Bronchial epithelial cell (primary cell): ENCODE measurements at regions not wholly inside any gene's neighbourhood (a gene's known extent, or its start where the extent isn't known, plus 50 kb on each side); places are given as distances from the start of the nearest gene placed in this dataset.

Experiments used
- DNase-seq: peaks from one replicate; pipeline ENCODE4 v3.0.0-alpha.2; 2010; ENCODE audit warnings: low read depth
- FAIRE-seq: peaks from 2 replicates; lab custom pipeline; 2011; peaks lifted over from hg19 to GRCh38; lab: Jason Lieb, UNC
- H3K27me3 ChIP-seq: 2 replicates; pipeline ENCODE4 v1.5.1; 2011; ENCODE audit warnings: low read length; ENCODE audit not compliant: control insufficient read depth, insufficient read depth
- H3K36me3 ChIP-seq: 2 replicates; pipeline ENCODE4 v1.5.1; 2011; ENCODE audit warnings: low read length; ENCODE audit not compliant: control insufficient read depth, insufficient read depth
- H3K4me3 ChIP-seq: 2 replicates; pipeline ENCODE4 v1.5.1; 2011; ENCODE audit warnings: mild to moderate bottlenecking, low read depth, low read length, control low read depth
- CTCF ChIP-seq: IDR thresholded peaks from 2 replicates; pipeline ENCODE4 v1.5.1; 2011; ENCODE audit warnings: mild to moderate bottlenecking, moderate library complexity, low read length, control low read depth, inconsistent platforms; ENCODE audit not compliant: insufficient read depth, severe bottlenecking

DNA sequence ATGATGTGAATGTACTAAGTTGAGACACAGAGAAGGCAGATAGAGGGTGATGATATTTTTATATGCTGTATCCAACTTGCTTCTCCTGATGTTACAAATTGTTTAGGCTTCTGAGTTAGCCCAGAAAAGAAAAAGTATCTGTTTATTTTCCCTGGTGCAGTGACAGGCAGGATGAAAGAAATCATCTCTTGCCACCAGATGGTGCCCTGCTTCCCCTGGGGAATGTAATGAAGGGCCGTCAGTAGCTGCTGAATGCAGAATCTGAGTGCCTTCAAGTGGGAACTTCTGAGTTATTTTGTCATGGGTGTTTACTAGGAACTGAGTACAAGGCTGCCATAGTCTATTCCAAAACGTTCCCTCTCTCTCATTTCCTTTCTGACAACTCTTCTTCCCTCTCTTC lies 525.6 kb downstream of the MBD2 start:
- Histone ChIP-seq H3K27me3 (no peaks in the 10 kb centered on the region), H3K4me3 (no peak overlapping the region), H3K36me3 (no peaks in the 10 kb centered on the region)
- FAIRE-seq (no peak), DNase-seq (peak; percentile 46)
- TF ChIP-seq CTCF: peak; percentile 66

GRCh38 chr18:53689886-53690285 lies 534.6 kb downstream of the MBD2 start:
- no peak for TF ChIP-seq CTCF
- H3K27me3 ChIP-seq: no peaks in the 10 kb centered on the region

DNA sequence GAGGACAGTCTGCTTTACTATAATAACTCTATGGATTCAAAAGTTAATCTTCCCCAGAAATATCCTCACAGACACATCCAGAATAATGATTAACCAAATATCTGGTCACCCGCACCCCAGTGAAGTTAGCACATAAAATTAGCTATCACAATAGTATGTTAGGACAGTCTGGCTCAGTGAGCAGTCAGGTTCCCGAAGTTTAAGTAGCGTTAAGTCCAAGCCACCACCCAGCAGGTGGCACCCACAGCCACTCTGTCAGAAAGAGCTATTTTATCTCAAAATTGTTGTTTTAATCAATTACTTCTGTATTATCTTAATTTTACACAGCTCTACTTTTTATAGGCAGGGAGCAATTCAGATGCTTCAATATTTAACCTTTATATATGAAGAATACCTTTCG lies 537.5 kb downstream of the MBD2 start:
- FAIRE-seq: no peak
- no peak for DNase-seq

More at GRCh38 chr18:53689886-53690285, 534.6 kb downstream of the MBD2 start:
- no peak overlapping the region for H3K4me3 ChIP-seq
- DNase-seq: no peak
- no peak for FAIRE-seq
- no peaks in the 10 kb centered on the region for H3K36me3 ChIP-seq

DNA sequence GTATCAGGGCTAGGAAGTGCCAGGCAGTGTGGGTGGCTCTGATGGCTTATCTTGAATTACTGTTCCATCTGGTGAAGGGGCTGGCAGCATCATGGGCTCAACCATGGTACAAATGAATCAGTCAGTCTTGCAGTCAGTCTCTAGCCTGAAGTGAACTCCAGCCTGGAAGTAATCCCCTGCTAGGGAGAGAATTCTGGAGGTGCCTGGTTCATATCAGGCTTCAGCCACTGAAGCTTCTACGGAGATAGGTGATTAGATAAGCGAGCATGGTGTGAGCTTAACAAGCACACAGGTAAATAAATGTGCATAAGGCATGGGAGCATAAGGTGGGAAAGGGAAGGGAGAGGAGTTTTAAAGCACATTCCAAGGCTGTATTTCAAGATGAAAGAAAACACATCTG lies 541.7 kb downstream of the MBD2 start:
- no peak for FAIRE-seq
- DNase-seq: no peak
- H3K27me3 ChIP-seq: no peaks in the 10 kb centered on the region
- H3K4me3 ChIP-seq: no peak overlapping the region
- no peak for TF ChIP-seq CTCF
- H3K36me3 ChIP-seq: no peaks in the 10 kb centered on the region

More for the DNA sequence above, 537.5 kb downstream of the MBD2 start:
- no peak for TF ChIP-seq CTCF
- no peak overlapping the region for H3K4me3 ChIP-seq
- H3K36me3 ChIP-seq: no peaks in the 10 kb centered on the region
- no peaks in the 10 kb centered on the region for H3K27me3 ChIP-seq

DNA sequence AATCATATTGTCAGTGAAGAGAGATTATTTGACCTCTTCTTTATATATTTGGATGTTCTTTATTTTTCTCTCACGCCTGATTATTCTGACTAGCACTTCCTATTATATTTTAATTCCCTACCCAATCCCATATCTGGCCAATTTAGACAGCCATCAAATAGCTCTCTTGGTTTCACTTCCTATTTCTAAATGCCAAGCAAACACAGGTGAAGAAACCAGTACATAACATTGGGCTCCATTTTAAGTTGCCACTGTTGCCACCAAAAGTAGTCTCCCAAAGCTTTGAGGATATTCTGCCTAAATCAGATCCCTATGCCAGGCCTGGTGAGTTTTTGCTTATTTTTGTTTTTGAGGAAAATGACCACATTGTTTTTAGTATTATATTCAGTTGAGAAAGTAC lies 547.0 kb downstream of the MBD2 start:
- no peak for FAIRE-seq
- no peak for DNase-seq
- no peaks in the 10 kb centered on the region for H3K36me3 ChIP-seq
- TF ChIP-seq CTCF: no peak
- H3K27me3 ChIP-seq: no peaks in the 10 kb centered on the region
- H3K4me3 ChIP-seq: no peak overlapping the region

GRCh38 chr18:53665701-53666100 lies 558.8 kb downstream of the MBD2 start:
- Histone ChIP-seq H3K27me3 (no peaks in the 10 kb centered on the region), H3K36me3 (no peaks in the 10 kb centered on the region), H3K4me3 (no peak overlapping the region)
- DNase-seq (no peak), FAIRE-seq (no peak)
- no peak for TF ChIP-seq CTCF
